H9 (cell line): ENCODE measurements at regions not wholly inside any gene's neighbourhood (a gene's known extent, or its start where the extent isn't known, plus 50 kb on each side); places are given as distances from the start of the nearest gene placed in this dataset.

Experiments used
- DNase-seq: peaks from one replicate; pipeline ENCODE4 v3.0.0-alpha.2; 2017
- H2AFZ ChIP-seq: one replicate; pipeline ENCODE4 v1.6.1; 2013; ENCODE audit warnings: mild to moderate bottlenecking, low read length, control low read depth, moderate library complexity
- H2AK5ac ChIP-seq: 2 replicates; pipeline ENCODE4 v1.6.1; 2013; ENCODE audit warnings: low read length, control low read depth, mixed read lengths; ENCODE audit not compliant: insufficient read length
- H2BK120ac ChIP-seq: one replicate; pipeline ENCODE4 v1.6.1; 2013; ENCODE audit warnings: low read depth, mild to moderate bottlenecking, low read length, control low read depth, inconsistent platforms; ENCODE audit not compliant: poor library complexity, severe bottlenecking
- H2BK12ac ChIP-seq: 2 replicates; pipeline ENCODE4 v1.6.1; 2013; ENCODE audit warnings: low read length, control low read depth, mixed read lengths, low read depth; ENCODE audit not compliant: insufficient read length
- H2BK15ac ChIP-seq: 2 replicates; pipeline ENCODE4 v1.6.1; 2013; ENCODE audit warnings: low read depth, low read length, control low read depth
- H2BK20ac ChIP-seq: one replicate; pipeline ENCODE4 v1.6.1; 2013; ENCODE audit warnings: low read depth, mild to moderate bottlenecking, low read length, control low read depth, inconsistent platforms; ENCODE audit not compliant: poor library complexity, severe bottlenecking
- H2BK5ac ChIP-seq: 2 replicates; pipeline ENCODE4 v1.6.1; 2013; ENCODE audit warnings: low read length, control low read depth, mixed read lengths; ENCODE audit not compliant: insufficient read length
- H3K14ac ChIP-seq: 2 replicates; pipeline ENCODE4 v1.6.1; 2013; ENCODE audit warnings: low read length, control low read depth; ENCODE audit not compliant: insufficient read depth
- H3K18ac ChIP-seq: 2 replicates; pipeline ENCODE4 v1.6.1; 2013; ENCODE audit warnings: low read depth, mild to moderate bottlenecking, mixed read lengths, low read length, control low read depth; ENCODE audit not compliant: insufficient read length
- H3K23ac ChIP-seq: 2 replicates; pipeline ENCODE4 v1.6.1; 2013; ENCODE audit warnings: low read length, control low read depth, mixed read lengths, low read depth; ENCODE audit not compliant: insufficient read length
- H3K23me2 ChIP-seq: 2 replicates; pipeline ENCODE4 v1.6.1; 2013; ENCODE audit warnings: low read depth, mild to moderate bottlenecking, mixed read lengths, low read length, control low read depth; ENCODE audit not compliant: insufficient read length, poor library complexity, severe bottlenecking
- H3K27ac ChIP-seq: 2 replicates; pipeline ENCODE4 v1.5.1; 2013; ENCODE audit warnings: low read length, control low read depth, mixed read lengths, low read depth; ENCODE audit not compliant: insufficient read length
- H3K27me3 ChIP-seq: 2 replicates; pipeline ENCODE4 v1.6.1; 2013; ENCODE audit warnings: low read length, control low read depth, inconsistent platforms; ENCODE audit not compliant: insufficient read depth
- H3K4ac ChIP-seq: 2 replicates; pipeline ENCODE4 v1.6.1; 2013; ENCODE audit warnings: low read depth, mild to moderate bottlenecking, control low read depth, inconsistent platforms, low read length, moderate library complexity
- H3K4me1 ChIP-seq: 2 replicates; pipeline ENCODE4 v1.6.1; 2013; ENCODE audit warnings: low read length, control low read depth, inconsistent platforms; ENCODE audit not compliant: insufficient read depth
- H3K4me2 ChIP-seq: 2 replicates; pipeline ENCODE4 v1.6.1; 2013; ENCODE audit warnings: low read length, control low read depth, mixed read lengths; ENCODE audit not compliant: insufficient read length, insufficient read depth
- H3K56ac ChIP-seq: 2 replicates; pipeline ENCODE4 v1.6.1; 2013; ENCODE audit warnings: low read depth, mild to moderate bottlenecking, mixed read lengths, low read length, control low read depth; ENCODE audit not compliant: insufficient read length
- H3K79me1 ChIP-seq: 2 replicates; pipeline ENCODE4 v1.6.1; 2013; ENCODE audit warnings: low read depth, mild to moderate bottlenecking, moderate library complexity, low read length, control low read depth, inconsistent platforms; ENCODE audit not compliant: insufficient read depth, poor library complexity, severe bottlenecking
- H3K79me2 ChIP-seq: 2 replicates; pipeline ENCODE4 v1.6.1; 2013; ENCODE audit warnings: low read length, control low read depth, inconsistent platforms; ENCODE audit not compliant: insufficient read depth
- H3K9ac ChIP-seq: 2 replicates; pipeline ENCODE4 v1.6.1; 2013; ENCODE audit warnings: low read length, control low read depth, mixed read lengths; ENCODE audit not compliant: insufficient read length; ENCODE audit errors: extremely low read depth
- H3K9me3 ChIP-seq: one replicate; pipeline ENCODE4 v1.6.1; 2013; ENCODE audit warnings: low read depth, low read length, inconsistent platforms; ENCODE audit not compliant: control insufficient read depth
- H3T11ph ChIP-seq: one replicate; pipeline ENCODE4 v1.6.1; 2013; ENCODE audit warnings: mild to moderate bottlenecking, low read length, control low read depth, inconsistent platforms
- H4K20me1 ChIP-seq: one replicate; pipeline ENCODE4 v1.6.1; 2013; ENCODE audit not compliant: control insufficient read depth, insufficient read length, insufficient read depth
- H4K5ac ChIP-seq: 2 replicates; pipeline ENCODE4 v1.6.1; 2013; ENCODE audit warnings: low read depth, mild to moderate bottlenecking, mixed read lengths, low read length, control low read depth; ENCODE audit not compliant: insufficient read length
- H4K8ac ChIP-seq: replicated peaks from 2 replicates; pipeline ENCODE4 v1.6.1; 2013; ENCODE audit warnings: low read length, control low read depth, mixed read lengths, low read depth; ENCODE audit not compliant: insufficient read length
- H4K91ac ChIP-seq: 2 replicates; pipeline ENCODE4 v1.6.1; 2013; ENCODE audit warnings: low read depth, mild to moderate bottlenecking, moderate library complexity, mixed read lengths, low read length, control low read depth; ENCODE audit not compliant: insufficient read length
- H3K27ac Mint-ChIP-seq, 3 experiments: 2 replicates in 2 of 3; 3 replicates in 1 of 3; pipeline ENCODE4 v1.8.0; 2020 to 2021; ENCODE audit warnings: mixed read lengths in 3 of 3, mild to moderate bottlenecking in 1 of 3, moderate library complexity in 1 of 3
- H3K27me3 Mint-ChIP-seq: 2 replicates; pipeline ENCODE4 v1.8.0; 2021; ENCODE audit warnings: low read depth, mild to moderate bottlenecking, moderate library complexity, mixed read lengths
- H3K36me3 Mint-ChIP-seq, 3 experiments: 2 replicates in 2 of 3; 3 replicates in 1 of 3; pipeline ENCODE4 v1.8.0; 2020 to 2021; ENCODE audit warnings: low read depth in 3 of 3, mixed read lengths in 3 of 3; ENCODE audit not compliant: insufficient read depth in 1 of 3
- H3K4me1 Mint-ChIP-seq, 2 experiments: 2 replicates each; pipeline ENCODE4 v1.8.0; 2020; ENCODE audit warnings: mixed read lengths in 2 of 2
- H3K4me3 Mint-ChIP-seq, 2 experiments: 2 replicates in 1 of 2; 3 replicates in 1 of 2; pipeline ENCODE4 v1.8.0; 2020 to 2021; ENCODE audit warnings: mild to moderate bottlenecking in 2 of 2, mixed read lengths in 2 of 2, moderate library complexity in 1 of 2
- H3K9me3 Mint-ChIP-seq, 2 experiments: 2 replicates in 1 of 2; 3 replicates in 1 of 2; pipeline ENCODE4 v1.8.0; 2020; ENCODE audit warnings: mild to moderate bottlenecking in 2 of 2, mixed read lengths in 2 of 2, moderate library complexity in 1 of 2
- CTCF ChIP-seq: fragments of 200-600 bp; sonication (generic); conservative IDR thresholded peaks from 3 replicates; pipeline ENCODE4 v1.8.0; 2021; ENCODE audit warnings: antibody characterized with exemption, mild to moderate bottlenecking
- WGBS: extraction: QIAGEN DNeasy Blood & Tissue Kit; methylation state at CpG from one replicate; pipeline ENCODE4 v1.1.7; 2013; ENCODE audit warnings: missing lambda C conversion rate, low lambda C conversion rate, mixed read lengths; ENCODE audit not compliant: insufficient read length; ENCODE audit errors: extremely low coverage; 5-methylcytosine and 5-hydroxymethylcytosine counted together

GRCh38 chr9:126152622-126153362, 173.8 kb upstream of the MVB12B start:
- Histone ChIP-seq H3K18ac (no peak overlapping the region), H3K23me2 (no peaks in the 10 kb centered on the region), H3K27ac (no peak overlapping the region), H3K56ac (no peak overlapping the region), H2BK12ac (no peak overlapping the region), H3T11ph (no peak overlapping the region), H3K9me3 (no peaks in the 10 kb centered on the region), H4K5ac (no peak overlapping the region), H4K91ac (no peak overlapping the region), H2AK5ac (no peak overlapping the region), H4K8ac (no peak overlapping the region), H3K79me2 (no peaks in the 10 kb centered on the region), H4K20me1 (no peaks in the 10 kb centered on the region), H2BK120ac (no peak overlapping the region), H3K14ac (no peak overlapping the region), H3K9ac (no peak overlapping the region), H2BK5ac (no peak overlapping the region), H3K4me1 (peaks cover 2% of the 10 kb centered on the region; the same call in 1 of the 2 replicates), H3K4me2 (no peak overlapping the region), H3K79me1 (no peaks in the 10 kb centered on the region), H3K23ac (no peak overlapping the region), H3K4ac (no peak overlapping the region), H2BK20ac (no peak overlapping the region), H3K27me3 (no peaks in the 10 kb centered on the region; the same call in 1 of the 2 replicates), H2BK15ac (no peak overlapping the region), H2AFZ (no peak overlapping the region)
- no peak for DNase-seq
- Mint-ChIP-seq H3K27ac (no peak overlapping the region), H3K4me1 (peaks cover 12 to 13% of the 10 kb centered on the region in 2 experiments), H3K36me3 (no peaks in the 10 kb centered on the region), H3K9me3 (no peaks in the 10 kb centered on the region), H3K4me3 (no peak overlapping the region), H3K27me3 (peaks cover 56% of the 10 kb centered on the region)
- no peak for TF ChIP-seq CTCF
- no CpG with 5 or more reads among the region's 3 CpGs for WGBS
